ENCODE measurements at regions not wholly inside any gene's neighbourhood (a gene's known extent, or its start where the extent isn't known, plus 50 kb on each side); places are given as distances from the start of the nearest gene placed in this dataset.

GRCh38 chr7:53100091-53100490, 64.7 kb downstream of the POM121L12 start:
- no peaks in the 10 kb centered on the region for H3K4me1 ChIP-seq (replicated peaks in 1 of 2)
- no peaks in the 10 kb centered on the region for H3K27me3 ChIP-seq
- intact Hi-C loops (cut with DNase I) = no loop called here
- 54 to 65% (median 59%) methylated on average over 4 of the region's 4 CpGs for WGBS, 4 donors
- DNase-seq = no peak
- H3K4me3 ChIP-seq = no peak overlapping the region
- H3K36me3 ChIP-seq (replicated peaks in 1 of 2) = no peaks in the 10 kb centered on the region
- H3K27ac ChIP-seq = no peak overlapping the region
- no peak for TF ChIP-seq POLR2A (IDR thresholded peaks at IDR 0.05)
- TF ChIP-seq CTCF (IDR thresholded peaks at IDR 0.05) = no peak
- no peaks in the 10 kb centered on the region for H3K9me3 ChIP-seq (replicated peaks in 1 of 3)

GRCh38 chr7:53101026-53101425, 65.6 kb downstream of the POM121L12 start:
- H3K27ac ChIP-seq = no peak overlapping the region
- intact Hi-C loops (cut with DNase I) = no loop called here
- H3K36me3 ChIP-seq (replicated peaks in 1 of 2) = no peaks in the 10 kb centered on the region
- WGBS, 4 donors = 60 to 83% (median 77%) methylated on average over 7 of the region's 7 CpGs
- H3K27me3 ChIP-seq = no peaks in the 10 kb centered on the region
- no peaks in the 10 kb centered on the region for H3K9me3 ChIP-seq (replicated peaks in 1 of 3)
- TF ChIP-seq POLR2A (IDR thresholded peaks at IDR 0.05) (no peak), CTCF (IDR thresholded peaks at IDR 0.05) (no peak)
- DNase-seq = no peak
- no peaks in the 10 kb centered on the region for H3K4me1 ChIP-seq (replicated peaks in 1 of 2)
- no peak overlapping the region for H3K4me3 ChIP-seq

- H3K36me3 ChIP-seq (replicated peaks in 1 of 2) = no peaks in the 10 kb centered on the region
- TF ChIP-seq CTCF (IDR thresholded peaks at IDR 0.05) (no peak), POLR2A (IDR thresholded peaks at IDR 0.05) (no peak)
- WGBS, 4 donors = 65 to 89% (median 71%) methylated on average over 4 of the region's 4 CpGs
- no peaks in the 10 kb centered on the region for H3K4me1 ChIP-seq (replicated peaks in 1 of 2)
- no peaks in the 10 kb centered on the region for H3K27me3 ChIP-seq
- no peak overlapping the region for H3K4me3 ChIP-seq
- H3K27ac ChIP-seq = no peak overlapping the region
- intact Hi-C loops (cut with DNase I) = no loop called here
- DNase-seq = no peak
- no peaks in the 10 kb centered on the region for H3K9me3 ChIP-seq (replicated peaks in 1 of 3)
These were observed 75.0 kb downstream of the POM121L12 start for GRCh38 chr7:53110425-53110824.

- WGBS, 4 donors = 45 to 60% (median 56%) methylated on average over 1 of the region's 1 CpG
- TF ChIP-seq POLR2A (IDR thresholded peaks at IDR 0.05) (no peak), CTCF (IDR thresholded peaks at IDR 0.05) (no peak)
- no peak overlapping the region for H3K27ac ChIP-seq
- no peaks in the 10 kb centered on the region for H3K9me3 ChIP-seq (replicated peaks in 1 of 3)
- no peak for DNase-seq
- H3K4me1 ChIP-seq (replicated peaks in 1 of 2) = no peaks in the 10 kb centered on the region
- H3K4me3 ChIP-seq = no peak overlapping the region
- no peaks in the 10 kb centered on the region for H3K27me3 ChIP-seq
- intact Hi-C loops (cut with DNase I) = no loop called here
- H3K36me3 ChIP-seq (replicated peaks in 1 of 2) = no peaks in the 10 kb centered on the region
These were observed 75.6 kb downstream of the POM121L12 start for GRCh38 chr7:53111031-53111430.
